ENCODE measurements at regions not wholly inside any gene's neighbourhood (a gene's known extent, or its start where the extent isn't known, plus 50 kb on each side); places are given as distances from the start of the nearest gene placed in this dataset.

DNA sequence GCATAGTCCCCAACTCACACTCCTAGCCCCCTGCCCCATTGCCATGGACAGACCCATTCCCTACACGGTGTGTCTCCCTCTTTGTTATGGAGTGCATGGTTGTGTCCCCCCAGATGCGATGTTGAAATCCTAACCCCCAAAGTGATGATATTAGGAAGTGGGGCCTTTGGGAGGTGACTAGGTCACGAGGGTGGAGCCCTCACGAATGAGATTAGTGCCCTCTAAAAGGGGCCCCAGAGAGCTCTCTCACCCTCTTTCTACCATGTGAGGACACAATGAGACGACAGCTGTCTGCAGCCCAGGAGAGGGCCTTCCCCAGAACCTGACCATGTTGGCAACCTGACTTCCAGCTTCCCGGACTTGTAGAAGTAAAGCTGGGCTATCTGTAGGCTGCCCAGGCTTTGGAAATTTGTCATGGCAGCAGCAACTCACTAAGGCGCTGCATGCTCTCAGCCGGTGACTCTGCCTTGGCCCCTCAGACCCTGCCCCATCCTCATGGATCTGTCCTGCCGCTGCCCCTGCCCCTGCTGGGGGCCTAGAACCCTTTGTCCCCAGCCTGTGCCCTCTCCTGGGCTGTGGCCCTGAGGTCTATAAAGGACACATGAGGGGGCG lies 318.1 kb upstream of the RTL1 start:
- Histone ChIP-seq H3K9me1 (replicated peaks; ENCODE audit: control insufficient read depth, extremely low read depth, insufficient read depth, low read length) (no peaks in the 10 kb centered on the region), H3K27me3 (ENCODE audit: control insufficient read depth in 2 of 2, insufficient read depth in 2 of 2, low read length in 2 of 2) (peaks cover 0 to 2% of the 10 kb centered on the region in 2 experiments), H3K4me3 (replicated peaks in 1 of 3; ENCODE audit: insufficient read depth in 1 of 3, low read depth in 1 of 3, low read length in 3 of 3) (no peak overlapping the region), H3K4me1 (ENCODE audit: control insufficient read depth, extremely low read depth, insufficient read depth, low read length) (no peaks in the 10 kb centered on the region), H4K20me1 (replicated peaks; ENCODE audit: control insufficient read depth, extremely low read depth, insufficient read depth, low read length) (no peaks in the 10 kb centered on the region), H3K27ac (ENCODE audit: insufficient read depth, low read depth, low read length) (no peak overlapping the region), H3K79me2 (ENCODE audit: control insufficient read depth, insufficient read depth, low read length) (no peaks in the 10 kb centered on the region), H3K9ac (replicated peaks; ENCODE audit: extremely low read depth, insufficient read depth, low read length) (no peak overlapping the region), H3K9me3 (replicated peaks; ENCODE audit: control insufficient read depth, insufficient read depth, low read length) (no peaks in the 10 kb centered on the region), H2AFZ (ENCODE audit: low read depth, low read length) (no peak overlapping the region), H3K36me3 (ENCODE audit: control insufficient read depth in 2 of 2, extremely low read depth in 1 of 2, insufficient read depth in 2 of 2, low read length in 2 of 2) (no peaks in the 10 kb centered on the region), H3K4me2 (ENCODE audit: insufficient read depth, low read length) (no peak overlapping the region)
- FAIRE-seq = no peak
- POLR2A ChIA-PET = interaction anchor here (0.6 kb wide), 1 partner anchor 149 kb away, joined by 3 read pairs; no protein-coding TSS in a partner anchor
- dilution Hi-C loops (cut with MboI; ENCODE audit: extremely low pct_ligation_motif_present, low sequenced_read_pairs) = no loop called here
- no peak for DNase-seq (ENCODE audit: low read depth, low spot score)
- CTCF ChIA-PET = interaction anchor here (1.7 kb wide), 1 partner anchor 13 kb away, joined by 6 read pairs; no protein-coding TSS in a partner anchor
- intact Hi-C loops (cut with micrococcal nuclease) = no loop called here
- BruUV-seq (replicated peaks) = no TSS peak
- no peak for TF ChIP-seq EZH2 (IDR thresholded peaks at IDR 0.05; ENCODE audit: borderline replicate concordance, low read depth, low read length, severe bottlenecking)
- TF ChIP-seq POLR2A (IDR thresholded peaks at IDR 0.05; ENCODE audit: low read depth, low read length) = no peak
- TF ChIP-seq MYC (IDR thresholded peaks at IDR 0.05; ENCODE audit: low read depth, low read length) = no peak
- no peak for TF ChIP-seq JUN (IDR thresholded peaks at IDR 0.05; ENCODE audit: borderline replicate concordance, insufficient read depth, insufficient read length, low read depth)
- no peak for TF ChIP-seq POLR2AphosphoS5 (IDR thresholded peaks at IDR 0.05; ENCODE audit: insufficient read depth, low read depth, low read length)
- no peak for TF ChIP-seq FOS (IDR thresholded peaks at IDR 0.05; ENCODE audit: borderline replicate concordance, insufficient read depth, low read length)

DNA sequence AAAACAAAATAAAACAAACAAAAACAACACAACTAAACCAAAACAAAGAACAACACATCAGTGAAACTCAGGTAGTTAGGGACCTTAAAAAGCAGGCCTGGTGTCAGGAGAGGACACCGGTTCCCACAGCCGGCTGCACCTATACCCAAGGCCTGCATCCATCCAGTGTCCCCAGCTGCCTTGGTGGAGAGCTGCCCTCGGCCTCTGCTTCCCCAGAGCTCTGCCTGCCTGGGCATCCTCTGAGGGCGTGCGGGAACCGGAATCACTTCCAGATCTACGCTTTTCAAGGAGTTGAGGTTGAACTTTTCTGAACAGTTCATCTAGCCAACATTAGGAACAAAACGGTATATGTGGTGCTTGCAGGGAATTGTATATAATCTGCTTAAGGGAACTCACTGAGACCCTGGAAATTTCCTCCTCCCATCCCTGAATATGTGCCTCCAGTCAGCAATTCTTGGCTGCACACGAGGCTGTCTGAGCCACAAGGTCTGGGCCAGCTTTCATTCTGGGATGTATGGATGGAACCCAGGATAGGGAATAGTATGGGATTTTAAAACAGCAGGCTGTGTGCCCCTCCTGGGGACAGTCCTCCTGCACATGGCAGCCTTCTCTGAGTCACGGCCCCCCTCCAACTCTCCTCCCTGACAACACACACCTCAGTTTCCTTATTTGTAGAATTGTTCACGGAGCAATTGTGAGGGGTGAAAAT lies 319.0 kb upstream of the RTL1 start:
- FAIRE-seq (no peak), DNase-seq (ENCODE audit: low read depth, low spot score) (no peak)
- no peak for TF ChIP-seq MYC (IDR thresholded peaks at IDR 0.05; ENCODE audit: low read depth, low read length)
- no peak for TF ChIP-seq EZH2 (IDR thresholded peaks at IDR 0.05; ENCODE audit: borderline replicate concordance, low read depth, low read length, severe bottlenecking)
- no peak for TF ChIP-seq POLR2A (IDR thresholded peaks at IDR 0.05; ENCODE audit: low read depth, low read length)
- no peak for TF ChIP-seq POLR2AphosphoS5 (IDR thresholded peaks at IDR 0.05; ENCODE audit: insufficient read depth, low read depth, low read length)
- no peak for TF ChIP-seq GATA2 (IDR thresholded peaks at IDR 0.05; ENCODE audit: insufficient read depth, insufficient read length, low read depth, low read length)
- TF ChIP-seq CTCF (IDR thresholded peaks at IDR 0.05; ENCODE audit: extremely low read depth in 1 of 2, insufficient read depth in 1 of 2, low read depth in 1 of 2, low read length in 2 of 2) = no peak
- no peak for TF ChIP-seq JUN (IDR thresholded peaks at IDR 0.05; ENCODE audit: borderline replicate concordance, insufficient read depth, insufficient read length, low read depth)
- TF ChIP-seq FOS (IDR thresholded peaks at IDR 0.05; ENCODE audit: borderline replicate concordance, insufficient read depth, low read length) = no peak
- TF ChIP-seq, protein P1, sequence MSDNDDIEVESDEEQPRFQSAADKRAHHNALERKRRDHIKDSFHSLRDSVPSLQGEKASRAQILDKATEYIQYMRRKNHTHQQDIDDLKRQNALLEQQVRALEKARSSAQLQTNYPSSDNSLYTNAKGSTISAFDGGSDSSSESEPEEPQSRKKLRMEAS (IDR thresholded peaks at IDR 0.05; ENCODE audit: insufficient read depth, insufficient read length) = no peak
- no peak overlapping the region for H3K4me2 ChIP-seq (ENCODE audit: insufficient read depth, low read length)
- H3K27me3 ChIP-seq (ENCODE audit: control insufficient read depth in 2 of 2, insufficient read depth in 2 of 2, low read length in 2 of 2) = peaks cover 0 to 2% of the 10 kb centered on the region in 2 experiments
- H3K9me3 ChIP-seq (replicated peaks; ENCODE audit: control insufficient read depth, insufficient read depth, low read length) = no peaks in the 10 kb centered on the region
- no peak overlapping the region for H3K27ac ChIP-seq (ENCODE audit: insufficient read depth, low read depth, low read length)
- no peaks in the 10 kb centered on the region for H3K79me2 ChIP-seq (ENCODE audit: control insufficient read depth, insufficient read depth, low read length)
- H3K4me1 ChIP-seq (ENCODE audit: control insufficient read depth, extremely low read depth, insufficient read depth, low read length) = no peaks in the 10 kb centered on the region
- no peaks in the 10 kb centered on the region for H3K9me1 ChIP-seq (replicated peaks; ENCODE audit: control insufficient read depth, extremely low read depth, insufficient read depth, low read length)
- intact Hi-C loops (cut with micrococcal nuclease) (no loop called here), dilution Hi-C loops (cut with MboI; ENCODE audit: extremely low pct_ligation_motif_present, low sequenced_read_pairs) (no loop called here)
- H4K20me1 ChIP-seq (replicated peaks; ENCODE audit: control insufficient read depth, extremely low read depth, insufficient read depth, low read length) = no peaks in the 10 kb centered on the region
- no peak overlapping the region for H3K9ac ChIP-seq (replicated peaks; ENCODE audit: extremely low read depth, insufficient read depth, low read length)
- H3K4me3 ChIP-seq (replicated peaks in 1 of 3; ENCODE audit: insufficient read depth in 1 of 3, low read depth in 1 of 3, low read length in 3 of 3) = no peak overlapping the region
- POLR2A ChIA-PET = interaction anchor here (0.6 kb wide), 1 partner anchor 149 kb away, joined by 3 read pairs; no protein-coding TSS in a partner anchor
- BruUV-seq (replicated peaks) = no TSS peak
- no peaks in the 10 kb centered on the region for H3K36me3 ChIP-seq (ENCODE audit: control insufficient read depth in 2 of 2, extremely low read depth in 1 of 2, insufficient read depth in 2 of 2, low read length in 2 of 2)
- H2AFZ ChIP-seq (ENCODE audit: low read depth, low read length) = no peak overlapping the region
- CTCF ChIA-PET = no interaction called here

Data from endothelial cell of umbilical vein (primary cell).